ENCODE measurements at regions not wholly inside any gene's neighbourhood (a gene's known extent, or its start where the extent isn't known, plus 50 kb on each side); places are given as distances from the start of the nearest gene placed in this dataset.

DNA sequence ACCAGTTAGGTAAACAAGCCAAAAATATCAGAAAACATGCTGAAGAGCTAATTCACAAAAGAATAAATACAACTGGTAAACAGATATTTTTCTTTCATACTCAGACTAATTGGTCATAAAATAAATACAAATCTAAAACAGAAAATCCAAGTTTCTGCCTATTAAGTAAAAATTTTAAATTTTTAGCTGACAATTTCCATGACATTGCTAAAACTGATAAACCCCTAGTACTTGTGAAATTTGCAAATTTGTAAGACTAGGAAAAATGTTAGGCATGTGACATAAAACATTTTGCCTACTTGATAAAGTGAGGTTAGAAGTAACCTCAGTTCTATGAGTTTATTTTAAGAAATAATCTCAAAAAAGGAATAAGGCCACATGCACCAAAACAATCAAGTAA is 356.1 kb downstream of the LRATD1 start:
- no peak for TF ChIP-seq ZFP30 (CRISPR knock-in tag; IDR thresholded peaks at IDR 0.05)
- no peak for TF ChIP-seq ESRRG (CRISPR knock-in tag; IDR thresholded peaks at IDR 0.05)
- no peak for TF ChIP-seq GLIS3 (CRISPR knock-in tag; IDR thresholded peaks at IDR 0.05)
- TF ChIP-seq TOX (CRISPR knock-in tag; IDR thresholded peaks at IDR 0.05; ENCODE audit: borderline replicate concordance), result no peak
- TF ChIP-seq, protein P1, sequence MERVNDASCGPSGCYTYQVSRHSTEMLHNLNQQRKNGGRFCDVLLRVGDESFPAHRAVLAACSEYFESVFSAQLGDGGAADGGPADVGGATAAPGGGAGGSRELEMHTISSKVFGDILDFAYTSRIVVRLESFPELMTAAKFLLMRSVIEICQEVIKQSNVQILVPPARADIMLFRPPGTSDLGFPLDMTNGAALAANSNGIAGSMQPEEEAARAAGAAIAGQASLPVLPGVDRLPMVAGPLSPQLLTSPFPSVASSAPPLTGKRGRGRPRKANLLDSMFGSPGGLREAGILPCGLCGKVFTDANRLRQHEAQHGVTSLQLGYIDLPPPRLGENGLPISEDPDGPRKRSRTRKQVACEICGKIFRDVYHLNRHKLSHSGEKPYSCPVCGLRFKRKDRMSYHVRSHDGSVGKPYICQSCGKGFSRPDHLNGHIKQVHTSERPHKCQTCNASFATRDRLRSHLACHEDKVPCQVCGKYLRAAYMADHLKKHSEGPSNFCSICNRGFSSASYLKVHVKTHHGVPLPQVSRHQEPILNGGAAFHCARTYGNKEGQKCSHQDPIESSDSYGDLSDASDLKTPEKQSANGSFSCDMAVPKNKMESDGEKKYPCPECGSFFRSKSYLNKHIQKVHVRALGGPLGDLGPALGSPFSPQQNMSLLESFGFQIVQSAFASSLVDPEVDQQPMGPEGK (CRISPR knock-in tag; IDR thresholded peaks at IDR 0.05; ENCODE audit: borderline replicate concordance), result no peak
- no peak for TF ChIP-seq CSDC2 (CRISPR knock-in tag; IDR thresholded peaks at IDR 0.05)
- TF ChIP-seq ZFP3 (CRISPR knock-in tag; IDR thresholded peaks at IDR 0.05), result no peak
- no peak for TF ChIP-seq ISL1 (CRISPR knock-in tag; IDR thresholded peaks at IDR 0.05)
- TF ChIP-seq, protein P2, sequence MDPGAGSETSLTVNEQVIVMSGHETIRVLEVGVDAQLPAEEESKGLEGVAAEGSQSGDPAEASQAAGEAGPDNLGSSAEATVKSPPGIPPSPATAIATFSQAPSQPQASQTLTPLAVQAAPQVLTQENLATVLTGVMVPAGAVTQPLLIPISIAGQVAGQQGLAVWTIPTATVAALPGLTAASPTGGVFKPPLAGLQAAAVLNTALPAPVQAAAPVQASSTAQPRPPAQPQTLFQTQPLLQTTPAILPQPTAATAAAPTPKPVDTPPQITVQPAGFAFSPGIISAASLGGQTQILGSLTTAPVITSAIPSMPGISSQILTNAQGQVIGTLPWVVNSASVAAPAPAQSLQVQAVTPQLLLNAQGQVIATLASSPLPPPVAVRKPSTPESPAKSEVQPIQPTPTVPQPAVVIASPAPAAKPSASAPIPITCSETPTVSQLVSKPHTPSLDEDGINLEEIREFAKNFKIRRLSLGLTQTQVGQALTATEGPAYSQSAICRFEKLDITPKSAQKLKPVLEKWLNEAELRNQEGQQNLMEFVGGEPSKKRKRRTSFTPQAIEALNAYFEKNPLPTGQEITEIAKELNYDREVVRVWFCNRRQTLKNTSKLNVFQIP (CRISPR knock-in tag; IDR thresholded peaks at IDR 0.05; ENCODE audit: borderline replicate concordance, low read depth), result no peak
- no peak for TF ChIP-seq RARB (CRISPR knock-in tag; IDR thresholded peaks at IDR 0.05)
- TF ChIP-seq CSRNP3 (CRISPR knock-in tag; IDR thresholded peaks at IDR 0.05), result no peak
- no peak for TF ChIP-seq ZC3H10 (CRISPR knock-in tag; IDR thresholded peaks at IDR 0.05)
- no peak for ATAC-seq

- ATAC-seq, result no peak
These were observed 359.2 kb downstream of the LRATD1 start for GRCh38 chr2:14991723-14992122.

More at GRCh38 chr2:14991723-14992122, 359.2 kb downstream of the LRATD1 start:
- no peak for TF ChIP-seq BACH2 (CRISPR knock-in tag; IDR thresholded peaks at IDR 0.05; ENCODE audit: borderline replicate concordance)
- TF ChIP-seq ZC3H10 (CRISPR knock-in tag; IDR thresholded peaks at IDR 0.05), result no peak
- no peak for TF ChIP-seq OSR1 (CRISPR knock-in tag; IDR thresholded peaks at IDR 0.05)
- no peak for TF ChIP-seq ZNF70 (CRISPR knock-in tag; IDR thresholded peaks at IDR 0.05)
- no peak for TF ChIP-seq ISL1 (CRISPR knock-in tag; IDR thresholded peaks at IDR 0.05)
- TF ChIP-seq PPARA (CRISPR knock-in tag; IDR thresholded peaks at IDR 0.05; ENCODE audit: borderline replicate concordance), result no peak
- TF ChIP-seq, protein P1 (CRISPR knock-in tag; IDR thresholded peaks at IDR 0.05; ENCODE audit: borderline replicate concordance), result no peak
- no peak for TF ChIP-seq ZFP3 (CRISPR knock-in tag; IDR thresholded peaks at IDR 0.05)
- no peak for TF ChIP-seq ESRRG (CRISPR knock-in tag; IDR thresholded peaks at IDR 0.05)
- TF ChIP-seq, protein P2 (CRISPR knock-in tag; IDR thresholded peaks at IDR 0.05; ENCODE audit: borderline replicate concordance, low read depth), result no peak
- TF ChIP-seq TCF4 (CRISPR knock-in tag; IDR thresholded peaks at IDR 0.05; ENCODE audit: borderline replicate concordance), result no peak
- no peak for TF ChIP-seq TOX (CRISPR knock-in tag; IDR thresholded peaks at IDR 0.05; ENCODE audit: borderline replicate concordance)
- TF ChIP-seq ZNF8 (CRISPR knock-in tag; IDR thresholded peaks at IDR 0.05), result no peak
- no peak for TF ChIP-seq GLIS3 (CRISPR knock-in tag; IDR thresholded peaks at IDR 0.05)
- no peak for TF ChIP-seq ZNF565 (CRISPR knock-in tag; conservative IDR thresholded peaks at IDR 0.05; ENCODE audit: low read depth)
- TF ChIP-seq ARNTL (CRISPR knock-in tag; IDR thresholded peaks at IDR 0.05; ENCODE audit: borderline replicate concordance, low read depth), result no peak
- no peak for TF ChIP-seq CSRNP3 (CRISPR knock-in tag; IDR thresholded peaks at IDR 0.05)
